ENCODE measurements at regions not wholly inside any gene's neighbourhood (a gene's known extent, or its start where the extent isn't known, plus 50 kb on each side); places are given as distances from the start of the nearest gene placed in this dataset.

GRCh38 chr9:1528456-1528855 lies 478.3 kb downstream of the DMRT2 start:
- TF ChIP-seq CTCF (IDR thresholded peaks at IDR 0.05; ENCODE audit: insufficient read depth, low read length, poor library complexity, severe bottlenecking) (no peak), EZH2phosphoT487 (conservative IDR thresholded peaks at IDR 0.05; ENCODE audit: low read length) (no peak)
